Upper lobe of right lung (tissue), 1 donor: ENCODE measurements at regions not wholly inside any gene's neighbourhood (a gene's known extent, or its start where the extent isn't known, plus 50 kb on each side); places are given as distances from the start of the nearest gene placed in this dataset.

Experiments
- ATAC-seq: fragments of 200-7000 bp; cut with Tn5 transposase; one replicate; pipeline ENCODE4 v1.9.1; 2020; ENCODE audit warnings: mild to moderate bottlenecking, moderate library complexity
- DNase-seq: peaks from one replicate; pipeline ENCODE4 v3.0.0-alpha.2; 2020
- H3K27ac ChIP-seq: fragments of 200-600 bp; one replicate; pipeline ENCODE4 v1.8.0; 2022
- H3K27me3 ChIP-seq: fragments of 200-600 bp; one replicate; pipeline ENCODE4 v1.8.0; 2022; ENCODE audit warnings: mild to moderate bottlenecking
- H3K36me3 ChIP-seq: fragments of 200-600 bp; one replicate; pipeline ENCODE4 v1.8.0; 2022
- H3K4me1 ChIP-seq: fragments of 200-600 bp; one replicate; pipeline ENCODE4 v1.8.0; 2022
- H3K4me3 ChIP-seq: fragments of 200-600 bp; one replicate; pipeline ENCODE4 v1.8.0; 2022; ENCODE audit warnings: mild to moderate bottlenecking
- H3K9me3 ChIP-seq: fragments of 200-600 bp; one replicate; pipeline ENCODE4 v1.8.0; 2022
- CTCF ChIP-seq: fragments of 200-600 bp; IDR thresholded peaks from one replicate; pipeline ENCODE4 v1.8.0; 2022; ENCODE audit warnings: antibody characterized with exemption
- intact Hi-C: fragments of 100-400 bp; cut with DNase I; formaldehyde crosslinking; loops from one replicate; pipeline ENCODE4 v1.11.0; 2022
- donor health status: DM: no; HTN: yes; CAD: no; lungs with severe emphysema.

- DNase-seq (no peak), ATAC-seq (no peak)
- H3K9me3 ChIP-seq = no peaks in the 10 kb centered on the region
- H3K4me1 ChIP-seq = no peaks in the 10 kb centered on the region
- H3K36me3 ChIP-seq = no peaks in the 10 kb centered on the region
- no peak overlapping the region for H3K27ac ChIP-seq
- no peak overlapping the region for H3K4me3 ChIP-seq
- H3K27me3 ChIP-seq = no peaks in the 10 kb centered on the region
- no peak for TF ChIP-seq CTCF
- intact Hi-C loops = no loop called here
Measured at GRCh38 chr11:33616552-33616951, 84.1 kb downstream of the C11orf91 start.

- H3K27ac ChIP-seq = no peak overlapping the region
- H3K9me3 ChIP-seq = no peaks in the 10 kb centered on the region
- intact Hi-C loops = no loop called here
- no peaks in the 10 kb centered on the region for H3K36me3 ChIP-seq
- no peak overlapping the region for H3K4me3 ChIP-seq
- no peak for TF ChIP-seq CTCF
- H3K4me1 ChIP-seq = no peaks in the 10 kb centered on the region
- DNase-seq (no peak), ATAC-seq (no peak)
- no peaks in the 10 kb centered on the region for H3K27me3 ChIP-seq
Measured at GRCh38 chr11:33615751-33616150, 84.9 kb downstream of the C11orf91 start.

- intact Hi-C loops = no loop called here
Measured at GRCh38 chr11:33613404-33613803, 87.2 kb downstream of the C11orf91 start.

GRCh38 chr11:33610903-33611302, 89.7 kb downstream of the C11orf91 start:
- no peak for DNase-seq
- no peak for TF ChIP-seq CTCF
- H3K36me3 ChIP-seq = no peaks in the 10 kb centered on the region
- H3K9me3 ChIP-seq = no peaks in the 10 kb centered on the region
- H3K4me1 ChIP-seq = no peaks in the 10 kb centered on the region
- ATAC-seq = no peak
- intact Hi-C loops = no loop called here
- no peaks in the 10 kb centered on the region for H3K27me3 ChIP-seq
- H3K27ac ChIP-seq = no peak overlapping the region
- H3K4me3 ChIP-seq = no peak overlapping the region

More at GRCh38 chr11:33613404-33613803, 87.2 kb downstream of the C11orf91 start:
- no peak for TF ChIP-seq CTCF
- no peak overlapping the region for H3K27ac ChIP-seq
- H3K27me3 ChIP-seq = no peaks in the 10 kb centered on the region
- no peaks in the 10 kb centered on the region for H3K36me3 ChIP-seq
- ATAC-seq (no peak), DNase-seq (no peak)
- no peaks in the 10 kb centered on the region for H3K4me1 ChIP-seq
- no peaks in the 10 kb centered on the region for H3K9me3 ChIP-seq
- H3K4me3 ChIP-seq = no peak overlapping the region

- Histone ChIP-seq H3K4me1 (no peaks in the 10 kb centered on the region), H3K4me3 (no peak overlapping the region), H3K27me3 (no peaks in the 10 kb centered on the region), H3K27ac (no peak overlapping the region), H3K9me3 (no peaks in the 10 kb centered on the region), H3K36me3 (no peaks in the 10 kb centered on the region)
- ATAC-seq = no peak
- intact Hi-C loops = no loop called here
- DNase-seq = no peak
- no peak for TF ChIP-seq CTCF
Measured at GRCh38 chr11:33608386-33608785, 92.2 kb downstream of the C11orf91 start.

GRCh38 chr11:33606762-33607161, 93.9 kb downstream of the C11orf91 start:
- intact Hi-C loops = no loop called here
- Histone ChIP-seq H3K27me3 (no peaks in the 10 kb centered on the region), H3K4me3 (no peak overlapping the region), H3K9me3 (no peaks in the 10 kb centered on the region), H3K27ac (no peak overlapping the region), H3K36me3 (no peaks in the 10 kb centered on the region), H3K4me1 (no peaks in the 10 kb centered on the region)
- no peak for ATAC-seq
- TF ChIP-seq CTCF = no peak
- no peak for DNase-seq
